Astrocyte (in vitro differentiated cells and primary cell): ENCODE measurements at regions not wholly inside any gene's neighbourhood (a gene's known extent, or its start where the extent isn't known, plus 50 kb on each side); places are given as distances from the start of the nearest gene placed in this dataset.

Source experiments
- CTCF ChIP-seq: IDR thresholded peaks from 2 replicates; pipeline ENCODE4 v1.5.1; 2011; ENCODE audit warnings: low read depth, mild to moderate bottlenecking, inconsistent platforms, low read length, moderate library complexity; ENCODE audit not compliant: insufficient read depth
- EZH2 ChIP-seq: IDR thresholded peaks from 2 replicates; pipeline ENCODE4 v1.6.1; 2012; ENCODE audit warnings: mild to moderate bottlenecking, low read length, inconsistent platforms; ENCODE audit not compliant: insufficient read depth

GRCh38 chr12:13836099-13836498 is 145.3 kb downstream of the GRIN2B start:
- TF ChIP-seq EZH2 (no peak), CTCF (no peak)
